HCT116 (cell line): ENCODE measurements at regions not wholly inside any gene's neighbourhood (a gene's known extent, or its start where the extent isn't known, plus 50 kb on each side); places are given as distances from the start of the nearest gene placed in this dataset.

Source experiments
- ATAC-seq: fragments of 200-7000 bp; cut with Tn5 transposase; 2 replicates; pipeline ENCODE4 v1.9.1; 2020; ENCODE audit warnings: mild to moderate bottlenecking, moderate library complexity
- BruUV-seq: library from RNA; stranded (reverse); fragments of 400-500 nt; replicated peaks from 2 replicates; lab custom pipeline; 2021; lab: Mats Ljungman, UMichigan
- CTCF ChIA-PET: fragments of 300-600 bp; sonication (Branson Sonifier 250); formaldehyde crosslinking; loops from one replicate; lab custom pipeline; 2021; ENCODE audit warnings: antibody characterized with exemption; lab: Charles Lee
- POLR2A ChIA-PET: fragments of 300-600, 350-600 bp; sonication (Branson Sonifier 250); formaldehyde crosslinking; loops from one replicate; lab custom pipeline; 2021; ENCODE audit warnings: antibody characterized with exemption; lab: Charles Lee
- RAD21 ChIA-PET, 2 experiments: fragments of 300-600 bp; sonication (Branson Sonifier 250); formaldehyde crosslinking; loops; one replicate each; lab custom pipeline; 2023; ENCODE audit warnings: low total read pairs in 2 of 2; ENCODE audit not compliant: uncharacterized antibody in 2 of 2, unreplicated experiment in 2 of 2, low non-redundant PET in 1 of 2; lab: Charles Lee
- DNase-seq: peaks from one replicate; pipeline ENCODE4 v3.0.0-alpha.2; 2010; ENCODE audit warnings: low read depth, low spot score
- H2AFZ ChIP-seq: fragments of 200-600 bp; shearing (Covaris generic), sonication (generic); 2 replicates; pipeline ENCODE4 v1.6.1; 2017; ENCODE audit warnings: low read depth, mixed run types, mixed read lengths, antibody characterized with exemption, low read length; ENCODE audit not compliant: poor library complexity, severe bottlenecking
- H3K27ac ChIP-seq: 2 replicates; pipeline ENCODE4 v1.5.1; 2012; ENCODE audit warnings: low read depth, low read length
- H3K27me3 ChIP-seq: fragments of 200-600 bp; sonication (generic); 2 replicates; pipeline ENCODE4 v1.6.1; 2016; ENCODE audit warnings: mixed run types, low read length, mixed read lengths; ENCODE audit not compliant: insufficient read depth
- H3K36me3 ChIP-seq, 2 experiments: fragments of 200-500 bp in 1 of 2; fragments of 200-600 bp in 1 of 2; sonication (Bioruptor generic) in 1 of 2; sonication (generic) in 1 of 2; 2 replicates each; pipeline versions ENCODE4 v1.5.1 to v1.6.1; 2014 to 2016; ENCODE audit warnings: low read length in 2 of 2, inconsistent platforms in 1 of 2, mixed read lengths in 1 of 2, mixed run types in 1 of 2; ENCODE audit not compliant: insufficient read depth in 2 of 2, control insufficient read depth in 1 of 2
- H3K4me1 ChIP-seq, 2 experiments: fragments of 200-600 bp in 1 of 2; sonication (generic) in 1 of 2; 2 replicates each; pipeline versions ENCODE4 v1.5.1 to v1.6.1; 2012 to 2017; ENCODE audit warnings: low read length in 2 of 2, inconsistent platforms in 1 of 2, mild to moderate bottlenecking in 1 of 2, mixed read lengths in 1 of 2, mixed run types in 1 of 2, moderate library complexity in 1 of 2; ENCODE audit not compliant: insufficient read depth in 2 of 2, control insufficient read depth in 1 of 2
- H3K4me2 ChIP-seq: fragments of 200-600 bp; sonication (generic); 2 replicates; pipeline ENCODE4 v1.6.1; 2017; ENCODE audit warnings: mixed run types, low read length, mixed read lengths
- H3K4me3 ChIP-seq, 2 experiments: fragments of 200-600 bp in 1 of 2; sonication (generic) in 1 of 2; replicated peaks in 1 of 2; 2 replicates each; pipeline ENCODE4 v1.5.1; 2011 to 2016; ENCODE audit warnings: low read length in 2 of 2, control low read depth in 1 of 2, low read depth in 1 of 2, mild to moderate bottlenecking in 1 of 2, mixed read lengths in 1 of 2, mixed run types in 1 of 2
- H3K79me2 ChIP-seq: fragments of 200-600 bp; sonication (generic); 2 replicates; pipeline ENCODE4 v1.6.1; 2017; ENCODE audit warnings: mild to moderate bottlenecking, mixed run types, low read length, moderate library complexity, mixed read lengths; ENCODE audit not compliant: insufficient read depth
- H3K9ac ChIP-seq: fragments of 200-600 bp; sonication (generic); 2 replicates; pipeline ENCODE4 v1.6.1; 2016; ENCODE audit warnings: low read length, mixed read lengths
- H3K9me2 ChIP-seq: fragments of 200-600 bp; sonication (generic), shearing (Covaris generic); 2 replicates; pipeline ENCODE4 v1.6.1; 2017; ENCODE audit warnings: mixed run types, mild to moderate bottlenecking, moderate library complexity; ENCODE audit not compliant: insufficient read depth
- H3K9me3 ChIP-seq, 2 experiments: fragments of 200-500 bp in 1 of 2; fragments of 200-600 bp in 1 of 2; sonication (Bioruptor generic) in 1 of 2; sonication (generic) in 1 of 2; 2 replicates each; pipeline ENCODE4 v1.6.1; 2014 to 2017; ENCODE audit warnings: low read length in 2 of 2, mixed read lengths in 2 of 2, inconsistent platforms in 1 of 2, low read depth in 1 of 2, mild to moderate bottlenecking in 1 of 2, mixed run types in 1 of 2, moderate library complexity in 1 of 2; ENCODE audit not compliant: control insufficient read depth in 1 of 2, insufficient read depth in 1 of 2
- H4K20me1 ChIP-seq: fragments of 200-600 bp; sonication (generic), shearing (Covaris generic); 2 replicates; pipeline ENCODE4 v1.6.1; 2017; ENCODE audit warnings: mixed run types, mild to moderate bottlenecking, moderate library complexity; ENCODE audit not compliant: insufficient read depth
- CTCF ChIP-seq, 3 experiments: fragments of 200-600 bp in 1 of 3; sonication (generic) in 1 of 3; IDR thresholded peaks in 2 of 3; conservative IDR thresholded peaks in 1 of 3; 2 replicates each; pipeline ENCODE4 v1.5.1; 2012 to 2017; ENCODE audit warnings: low read depth in 2 of 3, low read length in 2 of 3, antibody characterized with exemption in 1 of 3, borderline replicate concordance in 1 of 3, control low read depth in 1 of 3, mild to moderate bottlenecking in 1 of 3, mixed read lengths in 1 of 3, mixed run types in 1 of 3, moderate library complexity in 1 of 3; ENCODE audit not compliant: insufficient read depth in 1 of 3
- EGR1 ChIP-seq: IDR thresholded peaks from 2 replicates; pipeline ENCODE4 v1.6.1; 2012; ENCODE audit warnings: low read depth
- ELF1 ChIP-seq: IDR thresholded peaks from 2 replicates; pipeline ENCODE4 v1.6.1; 2012; ENCODE audit warnings: low read depth, borderline replicate concordance
- EZH2 ChIP-seq: fragments of 200-600 bp; sonication (generic); IDR thresholded peaks from 2 replicates; pipeline ENCODE4 v1.6.1; 2017; ENCODE audit warnings: antibody characterized with exemption, mixed run types
- FOSL1 ChIP-seq: IDR thresholded peaks from 2 replicates; pipeline ENCODE4 v1.6.1; 2012; ENCODE audit warnings: low read depth
- MAX ChIP-seq: IDR thresholded peaks from 2 replicates; pipeline ENCODE4 v1.6.1; 2012
- POLR2A ChIP-seq: IDR thresholded peaks from 2 replicates; pipeline ENCODE4 v1.7.0; 2011; ENCODE audit warnings: borderline replicate concordance; ENCODE audit not compliant: insufficient read depth, insufficient read length; ENCODE audit errors: extremely low read depth
- REST ChIP-seq: IDR thresholded peaks from 2 replicates; pipeline ENCODE4 v1.6.1; 2012; ENCODE audit warnings: low read depth
- SIN3A ChIP-seq: IDR thresholded peaks from 2 replicates; pipeline ENCODE4 v1.6.1; 2012; ENCODE audit warnings: low read depth
- SP1 ChIP-seq: IDR thresholded peaks from 2 replicates; pipeline ENCODE4 v1.6.1; 2012; ENCODE audit warnings: low read depth
- TCF7L2 ChIP-seq: IDR thresholded peaks from 2 replicates; pipeline ENCODE4 v1.7.0; 2011; ENCODE audit warnings: borderline replicate concordance, inconsistent platforms; ENCODE audit not compliant: insufficient read depth, insufficient read length; ENCODE audit errors: extremely low read depth
- ZFX ChIP-seq: fragments of 450-650 bp; IDR thresholded peaks from 2 replicates; pipeline ENCODE4 v1.6.1; 2017
- ZNF274 ChIP-seq: fragments of 200-500 bp; sonication (Bioruptor generic); IDR thresholded peaks from 2 replicates; pipeline ENCODE4 v1.6.1; 2014; ENCODE audit warnings: mild to moderate bottlenecking, low read depth, low read length, inconsistent platforms
- intact Hi-C: fragments of 100-400 bp; cut with micrococcal nuclease; formaldehyde crosslinking; loops from 2 replicates; pipeline ENCODE4 v1.10.0; 2022

GRCh38 chr5:38718771-38719391, 126.9 kb upstream of the OSMR start:
- no peak overlapping the region for H3K4me2 ChIP-seq
- TF ChIP-seq CTCF (IDR thresholded peaks at IDR 0.05 in 2 of 3, conservative IDR thresholded peaks at IDR 0.05 in 1 of 3; ENCODE audit: borderline replicate concordance in 1 of 3, insufficient read depth in 1 of 3, low read depth in 2 of 3, low read length in 2 of 3) (no peak), FOSL1 (no peak), TCF7L2 (no peak), EZH2 (no peak), EGR1 (no peak), ZNF274 (no peak), POLR2A (no peak)
- no peak for DNase-seq
- ATAC-seq = no peak
- H4K20me1 ChIP-seq = no peaks in the 10 kb centered on the region
- no peaks in the 10 kb centered on the region for H3K9me3 ChIP-seq
- no peaks in the 10 kb centered on the region for H3K9me2 ChIP-seq
- no peaks in the 10 kb centered on the region for H3K36me3 ChIP-seq
- CTCF ChIA-PET = no interaction called here
- no peak overlapping the region for H2AFZ ChIP-seq
- intact Hi-C loops = no loop called here
- RAD21 ChIA-PET = no interaction called here
- H3K9ac ChIP-seq = no peak overlapping the region
- BruUV-seq = no TSS peak
- no peaks in the 10 kb centered on the region for H3K4me1 ChIP-seq
- no peak overlapping the region for H3K27ac ChIP-seq
- H3K27me3 ChIP-seq = no peaks in the 10 kb centered on the region
- H3K4me3 ChIP-seq = no peak overlapping the region
- no peaks in the 10 kb centered on the region for H3K79me2 ChIP-seq
- POLR2A ChIA-PET = no interaction called here

- no TSS peak for BruUV-seq
- POLR2A ChIA-PET = no interaction called here
- no peak overlapping the region for H3K9ac ChIP-seq
- no peaks in the 10 kb centered on the region for H3K36me3 ChIP-seq
- CTCF ChIA-PET = no interaction called here
- intact Hi-C loops = no loop called here
- H2AFZ ChIP-seq = no peak overlapping the region
- H3K79me2 ChIP-seq = no peaks in the 10 kb centered on the region
- ATAC-seq = no peak
- DNase-seq = no peak
- no peaks in the 10 kb centered on the region for H3K9me3 ChIP-seq
- H3K4me3 ChIP-seq = no peak overlapping the region
- no peaks in the 10 kb centered on the region for H3K27me3 ChIP-seq
- no peaks in the 10 kb centered on the region for H4K20me1 ChIP-seq
- H3K4me2 ChIP-seq = no peak overlapping the region
- no peaks in the 10 kb centered on the region for H3K4me1 ChIP-seq
- RAD21 ChIA-PET = no interaction called here
- H3K9me2 ChIP-seq = no peaks in the 10 kb centered on the region
- H3K27ac ChIP-seq = no peak overlapping the region
- TF ChIP-seq REST (no peak), EGR1 (no peak), ZFX (no peak), POLR2A (no peak), CTCF (IDR thresholded peaks at IDR 0.05 in 2 of 3, conservative IDR thresholded peaks at IDR 0.05 in 1 of 3; ENCODE audit: borderline replicate concordance in 1 of 3, insufficient read depth in 1 of 3, low read depth in 2 of 3, low read length in 2 of 3) (no peak), ELF1 (no peak), SIN3A (no peak), MAX (no peak), SP1 (no peak)
These were observed 126.4 kb upstream of the OSMR start for GRCh38 chr5:38719403-38719802.
